ENCODE measurements at regions not wholly inside any gene's neighbourhood (a gene's known extent, or its start where the extent isn't known, plus 50 kb on each side); places are given as distances from the start of the nearest gene placed in this dataset.

- TF ChIP-seq CTCF (IDR thresholded peaks at IDR 0.05): no peak
- H3K36me3 Mint-ChIP-seq (ENCODE audit: low read depth): peaks cover 5% of the 10 kb centered on the region
- H3K4me3 Mint-ChIP-seq: no peak overlapping the region
- no peak for DNase-seq
- H3K4me1 Mint-ChIP-seq: peaks cover 6% of the 10 kb centered on the region
- no peaks in the 10 kb centered on the region for H3K27me3 Mint-ChIP-seq (ENCODE audit: low read depth, poor library complexity)
- no peak overlapping the region for H3K27ac Mint-ChIP-seq
- peaks cover 15% of the 10 kb centered on the region for H3K9me3 Mint-ChIP-seq
These were observed 51.3 kb upstream of the CD44 start for GRCh38 chr11:35087648-35088047.

- H3K9me3 Mint-ChIP-seq: peaks cover 17% of the 10 kb centered on the region
- no peak overlapping the region for H3K27ac Mint-ChIP-seq
- peaks cover 2% of the 10 kb centered on the region for H3K27me3 Mint-ChIP-seq (ENCODE audit: low read depth, poor library complexity)
- DNase-seq: no peak
- no peak for TF ChIP-seq CTCF (IDR thresholded peaks at IDR 0.05)
- H3K4me1 Mint-ChIP-seq: peaks cover 5% of the 10 kb centered on the region
- peaks cover 5% of the 10 kb centered on the region for H3K36me3 Mint-ChIP-seq (ENCODE audit: low read depth)
- H3K4me3 Mint-ChIP-seq: no peak overlapping the region
These were observed 50.7 kb upstream of the CD44 start for GRCh38 chr11:35088226-35088625.

GRCh38 chr11:35088676-35089075, 50.3 kb upstream of the CD44 start:
- no peak overlapping the region for H3K27ac Mint-ChIP-seq
- H3K4me1 Mint-ChIP-seq: peaks cover 4% of the 10 kb centered on the region
- DNase-seq: no peak
- H3K27me3 Mint-ChIP-seq (ENCODE audit: low read depth, poor library complexity): peaks cover 2% of the 10 kb centered on the region
- H3K4me3 Mint-ChIP-seq: no peak overlapping the region
- no peak for TF ChIP-seq CTCF (IDR thresholded peaks at IDR 0.05)
- peaks cover 5% of the 10 kb centered on the region for H3K36me3 Mint-ChIP-seq (ENCODE audit: low read depth)
- H3K9me3 Mint-ChIP-seq: peaks cover 17% of the 10 kb centered on the region

All from nephron progenitor cell (in vitro differentiated cells).